ENCODE measurements at regions not wholly inside any gene's neighbourhood (a gene's known extent, or its start where the extent isn't known, plus 50 kb on each side); places are given as distances from the start of the nearest gene placed in this dataset.

DNA sequence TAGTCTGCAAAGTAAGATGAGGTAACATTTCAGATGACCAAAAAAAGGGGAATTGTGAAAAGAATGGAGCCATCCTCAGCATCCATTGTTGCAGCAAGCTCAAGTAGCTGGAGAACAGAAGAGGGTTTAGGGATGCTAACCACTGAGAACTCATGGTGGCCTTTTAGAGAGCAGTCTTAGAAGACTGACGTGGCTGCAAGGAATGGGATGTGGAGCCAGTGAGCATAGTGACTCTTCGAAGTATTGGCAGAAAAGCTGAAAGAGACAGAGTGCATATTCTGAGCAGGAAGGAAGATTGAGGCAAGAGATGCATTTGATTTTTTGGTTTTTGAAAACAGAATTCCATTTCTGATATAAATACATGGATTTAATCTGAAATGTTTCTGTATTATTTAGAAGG, 151.2 kb downstream of the UBE2E3 start:
- Histone ChIP-seq H3K27ac (peak overlapping the region in 1 of 4 donors; percentile 0), H3K4me1 (no peaks in the 10 kb centered on the region), H3K36me3 (no peaks in the 10 kb centered on the region), H3K27me3 (no peaks in the 10 kb centered on the region), H3K4me3 (no peak overlapping the region), H3K9me3 (no peaks in the 10 kb centered on the region)
- intact Hi-C loops (cut with DNase I; ENCODE audit: low total_unique reads) (no loop called here), in situ Hi-C loops (cut with MboI; ENCODE audit: low pct_ligation_motif_present in 1 of 4, low pct_unique_long_range_greater_than_20kb in 1 of 4, low sequenced_read_pairs in 3 of 4) (no loop called here)
- TF ChIP-seq, protein P1, sequence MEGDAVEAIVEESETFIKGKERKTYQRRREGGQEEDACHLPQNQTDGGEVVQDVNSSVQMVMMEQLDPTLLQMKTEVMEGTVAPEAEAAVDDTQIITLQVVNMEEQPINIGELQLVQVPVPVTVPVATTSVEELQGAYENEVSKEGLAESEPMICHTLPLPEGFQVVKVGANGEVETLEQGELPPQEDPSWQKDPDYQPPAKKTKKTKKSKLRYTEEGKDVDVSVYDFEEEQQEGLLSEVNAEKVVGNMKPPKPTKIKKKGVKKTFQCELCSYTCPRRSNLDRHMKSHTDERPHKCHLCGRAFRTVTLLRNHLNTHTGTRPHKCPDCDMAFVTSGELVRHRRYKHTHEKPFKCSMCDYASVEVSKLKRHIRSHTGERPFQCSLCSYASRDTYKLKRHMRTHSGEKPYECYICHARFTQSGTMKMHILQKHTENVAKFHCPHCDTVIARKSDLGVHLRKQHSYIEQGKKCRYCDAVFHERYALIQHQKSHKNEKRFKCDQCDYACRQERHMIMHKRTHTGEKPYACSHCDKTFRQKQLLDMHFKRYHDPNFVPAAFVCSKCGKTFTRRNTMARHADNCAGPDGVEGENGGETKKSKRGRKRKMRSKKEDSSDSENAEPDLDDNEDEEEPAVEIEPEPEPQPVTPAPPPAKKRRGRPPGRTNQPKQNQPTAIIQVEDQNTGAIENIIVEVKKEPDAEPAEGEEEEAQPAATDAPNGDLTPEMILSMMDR (IDR thresholded peaks at IDR 0.05) = no peak
- TF ChIP-seq EP300 (IDR thresholded peaks at IDR 0.05; ENCODE audit: low read depth) = no peak
- TF ChIP-seq POLR2AphosphoS5 (IDR thresholded peaks at IDR 0.05) = no peak
- no peak for TF ChIP-seq POLR2A (IDR thresholded peaks at IDR 0.05)
- DNase-seq = no peak
- WGBS, 2 donors (ENCODE audit: low coverage in 1 of 2) = 56 to 64% methylated on average over 2 of the region's 2 CpGs

DNA sequence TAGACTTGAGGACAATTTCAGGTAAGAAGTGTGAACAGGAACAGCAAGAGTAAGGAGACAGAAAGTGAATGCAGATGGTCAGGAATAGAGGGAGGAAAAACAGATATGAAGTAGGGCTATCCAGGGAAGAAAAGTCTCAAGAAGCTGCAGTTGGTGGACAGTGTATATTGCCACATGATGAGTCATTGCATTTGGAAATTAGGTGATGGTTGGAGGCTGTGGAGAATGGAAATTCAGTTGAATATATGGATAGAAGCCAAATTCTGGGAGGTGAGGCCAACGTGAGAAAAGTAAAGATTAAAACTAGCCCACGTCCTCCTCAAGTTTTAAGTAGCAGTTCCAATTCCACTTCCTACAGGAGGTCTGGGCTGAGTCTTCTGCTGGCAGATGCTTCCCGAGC, 158.4 kb downstream of the UBE2E3 start:
- intact Hi-C loops (cut with DNase I; ENCODE audit: low total_unique reads) = no loop called here
- 54 to 58% methylated on average over 3 of the region's 3 CpGs for whole genome bisulfite sequencing, 2 donors (ENCODE audit: low coverage in 1 of 2)
- TF ChIP-seq POLR2AphosphoS5 (IDR thresholded peaks at IDR 0.05) (no peak), EP300 (IDR thresholded peaks at IDR 0.05; ENCODE audit: low read depth) (no peak), POLR2A (IDR thresholded peaks at IDR 0.05) (no peak)
- TF ChIP-seq, protein P1 (IDR thresholded peaks at IDR 0.05) = no peak
- Histone ChIP-seq H3K36me3 (no peaks in the 10 kb centered on the region), H3K27ac (no peak overlapping the region), H3K9me3 (no peaks in the 10 kb centered on the region), H3K4me3 (no peak overlapping the region), H3K4me1 (no peaks in the 10 kb centered on the region), H3K27me3 (no peaks in the 10 kb centered on the region)
- DNase-seq = no peak
- in situ Hi-C loops (cut with MboI; ENCODE audit: low pct_ligation_motif_present in 1 of 4, low pct_unique_long_range_greater_than_20kb in 1 of 4, low sequenced_read_pairs in 3 of 4) = no loop called here

DNA sequence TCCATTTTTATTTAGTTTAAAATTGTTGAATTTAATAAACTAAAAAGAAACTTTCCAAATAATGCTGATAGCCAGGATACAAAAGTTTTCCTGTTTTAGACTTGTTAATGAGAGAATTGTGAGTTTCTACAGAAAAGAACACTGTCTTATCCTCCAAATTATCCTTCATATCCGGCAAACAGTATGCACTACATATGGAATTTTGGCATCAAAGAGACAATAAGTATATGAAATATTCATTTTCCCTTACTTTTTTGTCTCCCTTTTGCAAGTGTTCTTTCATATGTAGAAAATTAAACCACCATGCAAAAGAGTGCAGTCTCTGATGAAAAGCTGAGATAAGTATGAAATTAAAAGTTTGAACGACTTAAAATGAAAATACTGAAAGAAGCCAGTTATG, 159.4 kb downstream of the UBE2E3 start:
- Histone ChIP-seq H3K4me3 (no peak overlapping the region), H3K9me3 (no peaks in the 10 kb centered on the region), H3K4me1 (no peaks in the 10 kb centered on the region), H3K27me3 (no peaks in the 10 kb centered on the region), H3K36me3 (no peaks in the 10 kb centered on the region), H3K27ac (no peak overlapping the region)
- in situ Hi-C loops (cut with MboI; ENCODE audit: low pct_ligation_motif_present in 1 of 4, low pct_unique_long_range_greater_than_20kb in 1 of 4, low sequenced_read_pairs in 3 of 4) = no loop called here
- intact Hi-C loops (cut with DNase I; ENCODE audit: low total_unique reads) = no loop called here
- DNase-seq = no peak
- TF ChIP-seq POLR2AphosphoS5 (IDR thresholded peaks at IDR 0.05) (no peak), EP300 (IDR thresholded peaks at IDR 0.05; ENCODE audit: low read depth) (no peak), POLR2A (IDR thresholded peaks at IDR 0.05) (no peak)
- TF ChIP-seq, protein P1 (IDR thresholded peaks at IDR 0.05) = no peak
- 60% methylated on average over 2 of the region's 2 CpGs for WGBS, 2 donors (ENCODE audit: low coverage in 1 of 2)

- no peaks in the 10 kb centered on the region for H3K27me3 ChIP-seq
- 38% methylated on average over 1 of the region's 1 CpG; no CpG with 5 or more reads in 1 of the 2 donors for WGBS, 2 donors (ENCODE audit: low coverage in 1 of 2)
- DNase-seq = no peak
- TF ChIP-seq POLR2AphosphoS5 (IDR thresholded peaks at IDR 0.05) (no peak), POLR2A (IDR thresholded peaks at IDR 0.05) (no peak), EP300 (IDR thresholded peaks at IDR 0.05; ENCODE audit: low read depth) (no peak)
- TF ChIP-seq, protein P1 (IDR thresholded peaks at IDR 0.05) = no peak
- H3K9me3 ChIP-seq = no peaks in the 10 kb centered on the region
- in situ Hi-C loops (cut with MboI; ENCODE audit: low pct_ligation_motif_present in 1 of 4, low pct_unique_long_range_greater_than_20kb in 1 of 4, low sequenced_read_pairs in 3 of 4) (no loop called here), intact Hi-C loops (cut with DNase I; ENCODE audit: low total_unique reads) (no loop called here)
- no peaks in the 10 kb centered on the region for H3K36me3 ChIP-seq
- H3K4me1 ChIP-seq = no peaks in the 10 kb centered on the region
- no peak overlapping the region for H3K27ac ChIP-seq
- H3K4me3 ChIP-seq = no peak overlapping the region
Observed at GRCh38 chr2:181140414-181140813, 160.0 kb downstream of the UBE2E3 start.
